HG02623 (cell line): ENCODE measurements at regions not wholly inside any gene's neighbourhood (a gene's known extent, or its start where the extent isn't known, plus 50 kb on each side); places are given as distances from the start of the nearest gene placed in this dataset.

Experiments used
- ATAC-seq: cut with Tn5 transposase; IDR thresholded peaks from one replicate; pipeline ENCODE4 v1.9.1; 2021; ENCODE audit warnings: moderate library complexity; ENCODE audit not compliant: unreplicated experiment

DNA sequence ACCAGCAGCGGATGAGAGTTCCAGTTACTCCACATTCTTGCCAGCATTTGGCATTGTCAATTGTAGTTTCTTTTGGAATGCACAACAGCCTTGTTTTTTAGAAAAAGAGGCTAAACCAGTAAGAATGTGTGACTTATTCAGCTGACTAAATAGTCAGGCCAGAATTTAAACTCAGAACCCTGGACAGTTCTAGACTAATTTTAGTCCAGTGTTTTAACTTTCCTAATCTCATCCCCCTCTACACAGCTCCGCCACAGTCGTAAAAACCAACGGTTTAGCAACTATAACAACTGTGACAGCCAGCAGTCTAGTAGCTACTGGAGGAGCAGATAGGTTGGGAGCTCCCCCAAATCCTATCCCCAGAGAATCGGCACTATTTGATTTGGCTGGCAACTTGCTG lies 103.7 kb downstream of the FOXD1 start:
- no peak for ATAC-seq

DNA sequence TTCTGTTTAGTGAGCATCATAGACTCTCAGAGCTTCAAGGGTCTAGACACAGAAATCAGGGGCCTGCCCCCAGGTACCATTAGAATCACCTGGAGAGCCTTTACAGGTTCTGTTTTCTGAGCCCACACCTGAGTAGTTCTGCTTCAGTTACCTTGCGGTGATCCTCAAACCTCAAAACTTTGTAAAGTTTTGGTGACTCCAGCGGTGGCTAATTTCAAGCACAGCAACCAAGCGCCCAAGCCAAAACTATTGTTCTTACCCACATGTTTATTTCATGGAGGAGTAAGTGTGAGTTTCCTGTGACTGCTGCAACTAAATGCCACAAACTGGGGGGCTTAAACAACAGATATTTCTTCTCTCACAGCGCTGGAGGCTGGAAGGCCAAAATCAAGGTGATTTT lies 108.9 kb downstream of the FOXD1 start:
- ATAC-seq, result no peak

DNA sequence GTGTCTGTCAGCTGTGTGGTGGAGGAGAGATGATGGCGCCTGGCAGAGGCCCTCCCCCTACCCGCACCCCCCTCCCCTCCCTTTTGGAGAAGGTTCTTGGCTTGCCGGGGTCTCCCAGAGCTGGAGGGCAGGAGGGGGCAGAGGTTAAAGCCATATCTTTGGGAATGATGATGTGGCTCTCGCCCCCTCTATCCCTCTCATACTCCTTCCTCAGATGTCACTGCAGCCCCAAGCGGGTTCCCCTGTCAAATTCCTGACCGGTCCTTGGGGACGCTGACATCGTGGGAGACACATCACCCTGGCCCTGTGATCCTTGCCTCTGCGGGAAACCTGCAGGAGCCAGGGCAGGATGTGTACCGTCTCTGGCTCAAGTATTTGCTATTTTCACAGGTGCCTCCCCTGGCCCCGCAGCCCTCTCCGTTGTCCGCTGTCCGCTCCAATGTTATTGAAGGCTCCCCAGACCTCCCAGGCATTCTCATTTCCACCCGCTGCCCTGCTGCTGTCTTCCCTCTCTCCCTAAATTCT lies 109.5 kb downstream of the FOXD1 start:
- ATAC-seq, result no peak

DNA sequence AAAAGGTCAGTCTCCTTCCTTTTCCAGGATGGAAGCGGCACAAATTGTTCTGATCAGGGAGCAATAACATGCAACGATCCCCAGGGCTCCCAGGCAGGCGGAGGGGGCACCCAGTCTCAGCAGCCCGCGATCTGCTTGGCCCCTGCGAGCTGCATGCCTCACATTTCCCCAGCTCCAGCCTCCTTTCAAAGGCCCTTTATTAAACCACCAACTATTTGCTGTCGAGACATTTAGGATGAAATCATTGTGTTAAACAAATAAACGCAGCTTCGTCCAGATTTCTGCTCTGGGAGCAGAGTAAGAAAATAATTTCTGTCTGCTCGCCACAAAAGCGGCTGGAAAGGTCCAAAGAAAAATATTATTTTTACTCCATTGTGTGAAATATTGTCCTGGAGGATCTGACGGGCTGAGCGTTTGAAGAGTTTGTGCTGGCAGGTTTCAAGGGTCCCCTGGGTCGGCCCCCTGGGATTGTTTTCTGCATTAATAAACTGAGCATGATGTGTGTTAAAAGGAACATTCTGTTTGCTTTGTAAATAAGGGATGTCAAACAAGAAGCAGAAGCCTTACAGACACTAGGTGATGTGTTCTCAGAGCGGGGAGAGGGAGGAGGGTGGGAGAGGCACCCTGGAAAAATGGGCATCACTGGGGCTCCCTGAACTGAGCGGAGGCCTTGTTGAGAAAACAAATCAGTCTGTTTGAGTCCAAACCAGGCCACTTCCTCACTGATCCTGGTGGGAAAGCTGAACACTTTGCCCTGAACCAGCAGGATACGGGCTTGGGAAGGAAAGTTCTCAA lies 110.1 kb downstream of the FOXD1 start:
- no peak for ATAC-seq

DNA sequence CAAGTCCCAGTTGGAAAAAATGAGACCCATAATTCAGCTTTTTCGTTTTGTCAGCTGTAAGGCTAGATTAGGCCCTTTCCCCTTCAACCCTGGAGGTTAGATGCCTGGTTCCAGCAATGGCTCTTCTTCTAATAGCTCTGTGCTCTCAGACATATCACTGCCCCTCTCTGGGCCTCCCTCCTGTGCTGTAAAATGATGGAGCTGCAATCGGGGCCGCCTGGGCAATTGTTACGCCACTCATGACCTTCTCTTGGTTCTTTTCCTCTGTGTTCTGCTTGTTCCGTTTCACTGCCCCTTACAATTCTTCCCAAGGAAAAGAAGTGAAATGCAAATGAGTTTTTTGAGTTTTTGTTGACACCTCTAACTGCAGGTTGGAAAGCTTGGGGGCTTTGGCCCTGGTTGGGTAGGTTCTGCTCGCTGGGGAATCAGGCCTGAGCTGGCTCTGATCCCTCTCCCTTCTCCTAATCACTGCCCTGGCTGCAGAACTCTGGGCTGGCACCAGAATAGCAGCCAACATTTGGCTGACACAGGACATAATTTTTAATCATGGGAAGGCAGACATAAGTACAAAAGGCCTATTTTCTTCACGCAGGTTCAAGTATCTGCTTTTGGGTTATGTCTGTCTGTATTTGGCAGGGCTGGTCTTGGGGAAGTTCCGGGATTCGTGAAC lies 110.9 kb downstream of the FOXD1 start:
- no peak for ATAC-seq

DNA sequence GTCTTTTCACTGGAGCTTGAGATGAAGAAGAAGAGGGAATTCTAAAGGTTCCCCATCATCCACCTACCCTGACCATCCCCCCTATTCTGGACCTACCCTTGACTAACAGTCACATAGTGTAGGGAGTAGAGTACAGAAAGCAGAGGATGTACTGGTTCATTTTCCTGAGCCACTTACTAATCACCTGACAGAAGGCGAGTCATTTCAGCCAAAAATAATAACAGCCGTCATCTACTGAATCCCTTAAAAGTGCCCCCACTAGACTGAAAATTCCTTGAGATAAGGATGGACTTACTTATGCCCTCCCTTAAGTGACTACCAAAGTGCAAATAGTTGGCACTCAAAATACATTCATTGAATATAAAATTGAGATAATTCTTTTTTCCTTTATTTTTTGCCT lies 112.2 kb downstream of the FOXD1 start:
- ATAC-seq, result no peak

DNA sequence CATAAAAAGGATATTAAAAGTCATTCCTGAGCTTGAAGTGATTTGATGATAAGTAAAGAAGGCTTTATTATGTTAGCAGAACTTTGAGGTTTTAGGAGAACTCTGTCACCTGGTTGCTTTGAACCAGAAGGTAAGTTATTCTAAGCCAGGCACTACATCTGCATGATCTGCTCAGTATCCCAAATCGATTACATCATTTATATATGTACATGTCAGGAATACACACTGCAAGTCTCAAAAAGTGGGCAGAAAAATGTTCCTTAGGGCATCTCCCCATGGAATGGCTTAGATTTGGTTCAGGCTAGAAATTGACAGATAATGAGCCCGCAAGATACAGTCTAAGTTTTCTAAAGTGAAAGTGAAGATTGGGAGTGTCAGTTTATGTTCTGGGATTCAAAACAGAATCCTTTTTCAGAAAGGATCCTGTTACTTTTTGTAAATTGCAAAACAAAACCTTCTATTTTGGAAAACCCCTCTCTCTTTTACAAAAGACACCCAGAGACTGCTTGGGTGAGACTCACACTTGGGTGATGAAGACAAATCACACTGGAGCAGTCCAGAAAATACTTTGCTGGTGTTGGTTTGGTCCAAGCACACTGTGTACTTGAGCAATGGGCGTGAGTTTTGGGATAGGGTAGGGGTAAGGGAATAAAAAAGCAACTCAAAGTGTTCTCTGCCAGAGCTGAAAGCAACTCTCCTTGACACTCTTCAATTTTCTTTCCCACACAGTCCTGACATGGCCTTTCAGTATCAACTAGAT lies 114.5 kb downstream of the FOXD1 start:
- ATAC-seq, result no peak

DNA sequence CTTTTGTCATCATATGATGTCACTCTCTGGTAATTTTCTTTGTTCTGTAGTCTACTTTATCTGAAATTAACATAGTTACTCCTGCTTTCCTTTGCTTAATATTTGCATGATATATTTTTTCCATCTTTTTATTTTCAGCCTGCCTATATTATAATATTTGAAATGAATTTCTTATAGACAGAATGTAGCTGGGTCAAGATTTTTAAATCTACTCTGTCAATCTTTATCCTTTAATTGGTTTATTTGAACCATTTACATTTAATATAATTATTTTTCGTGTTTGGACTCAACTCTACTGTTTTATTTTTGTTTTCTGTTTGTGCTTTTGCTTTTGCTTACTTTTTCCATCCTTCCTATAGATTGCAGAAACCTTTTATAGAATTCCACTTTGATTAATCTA lies 118.0 kb downstream of the FOXD1 start:
- no peak for ATAC-seq

DNA sequence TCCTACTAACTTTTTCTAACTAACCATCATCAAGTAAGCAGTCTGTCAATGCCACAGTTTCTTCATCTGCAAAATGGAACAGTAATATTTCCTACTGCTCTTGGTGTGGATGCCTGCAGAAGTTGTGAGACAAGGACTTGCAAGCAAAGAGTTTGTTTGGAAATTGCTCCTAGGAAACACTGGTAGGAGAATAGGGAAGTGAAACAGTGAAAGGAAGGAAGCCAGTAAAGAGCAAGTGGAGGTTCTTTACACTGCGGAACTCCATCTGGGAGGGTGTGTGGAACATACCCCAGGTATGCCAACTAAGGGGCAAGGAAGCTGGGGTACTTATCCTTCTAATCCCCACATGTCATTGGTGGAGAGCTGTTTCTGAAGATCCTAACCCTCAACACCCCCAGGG lies 119.9 kb downstream of the FOXD1 start:
- ATAC-seq, result no peak

DNA sequence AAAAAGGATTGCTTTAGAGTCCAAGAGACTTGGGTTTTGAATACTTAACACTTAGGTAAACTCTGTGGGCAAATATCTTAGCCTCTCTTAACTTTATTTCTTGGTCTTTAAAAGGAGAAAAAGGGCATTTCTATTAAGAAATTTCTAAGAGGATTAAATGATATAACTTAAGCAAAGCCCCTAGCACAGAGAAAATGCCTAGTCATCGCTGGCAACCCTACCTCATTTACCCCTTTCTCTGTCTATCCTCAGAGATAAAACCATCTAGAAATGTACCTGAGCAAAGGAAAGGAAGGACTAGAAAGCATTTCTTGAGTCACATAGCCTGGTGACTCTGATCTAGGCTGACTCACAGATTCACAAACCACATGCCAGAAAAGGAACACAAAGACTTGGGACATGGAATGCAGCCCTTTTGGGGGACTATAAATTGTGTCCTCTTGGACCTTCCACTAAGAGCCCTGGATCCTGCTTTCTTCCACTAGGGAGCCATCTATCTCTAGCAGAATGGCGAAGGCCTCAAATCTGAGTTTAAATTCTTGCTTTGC lies 120.6 kb downstream of the FOXD1 start:
- no peak for ATAC-seq

DNA sequence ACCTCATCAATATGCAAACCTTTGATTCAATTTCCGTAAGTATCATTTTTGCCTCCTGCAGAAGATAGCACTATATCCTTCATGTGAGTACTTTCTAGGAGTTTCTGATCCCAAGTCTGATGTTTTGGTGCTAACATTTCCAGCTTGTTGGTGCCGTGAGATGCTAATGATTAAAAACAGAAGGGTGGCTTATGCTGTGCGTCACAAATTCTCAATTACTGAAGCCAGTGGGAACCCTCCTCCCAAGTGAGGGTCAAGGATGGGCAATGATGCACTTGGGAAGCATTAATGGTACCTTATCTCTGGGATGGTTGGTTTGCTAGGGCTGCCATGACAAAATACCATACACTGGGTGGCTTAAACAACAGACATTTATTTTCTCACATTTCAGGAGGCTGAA lies 123.0 kb downstream of the FOXD1 start:
- ATAC-seq, result no peak

DNA sequence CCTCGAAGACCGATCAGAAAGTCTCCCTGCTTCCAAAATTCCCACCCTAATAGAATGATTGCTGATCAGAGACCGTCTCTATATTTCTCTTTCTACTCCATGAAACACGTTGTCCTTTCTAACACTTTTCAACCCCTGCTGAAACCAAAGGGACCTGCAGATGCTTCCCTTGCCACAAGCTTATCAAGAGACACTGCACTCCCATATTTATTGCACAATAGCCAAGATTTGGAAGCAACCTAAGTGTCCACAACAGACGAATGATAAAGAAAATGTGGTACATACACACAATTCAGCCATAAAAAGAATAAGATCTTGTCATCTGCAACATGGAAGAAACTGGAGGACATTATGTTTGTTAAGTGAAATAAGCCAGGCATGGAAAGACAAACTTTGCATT lies 125.1 kb downstream of the FOXD1 start:
- ATAC-seq, result no peak

DNA sequence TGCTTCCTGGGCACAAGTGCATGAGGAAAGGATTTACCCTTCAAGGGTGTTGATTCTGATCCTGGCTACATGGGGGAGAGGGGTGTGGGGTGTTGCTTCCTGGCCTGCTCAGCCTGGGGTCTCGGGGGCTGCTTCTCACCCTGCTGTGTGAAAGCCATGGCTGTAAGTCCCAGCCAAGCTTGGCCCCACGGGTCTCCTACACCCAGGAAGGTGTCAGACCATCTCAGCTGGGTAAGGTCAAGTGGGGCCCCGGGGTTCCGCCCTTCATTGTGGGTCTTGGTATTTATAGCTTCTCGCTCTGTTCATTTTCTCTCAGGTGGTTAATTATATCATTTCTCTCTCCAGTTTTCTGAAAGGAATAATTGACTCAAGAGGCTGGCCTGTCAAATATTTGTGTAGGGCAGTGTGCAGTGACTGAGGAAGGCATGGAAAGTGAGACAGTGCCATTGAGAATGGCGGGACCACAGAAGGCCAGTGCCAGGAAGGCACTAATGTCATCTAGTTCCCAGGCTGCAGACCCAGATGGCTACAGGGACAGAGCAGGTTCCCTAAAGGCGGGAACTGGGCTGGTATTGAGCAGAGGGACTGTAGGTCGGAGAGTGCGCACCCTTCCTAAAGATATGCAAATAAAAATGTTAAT lies 126.0 kb downstream of the FOXD1 start:
- ATAC-seq, result no peak

DNA sequence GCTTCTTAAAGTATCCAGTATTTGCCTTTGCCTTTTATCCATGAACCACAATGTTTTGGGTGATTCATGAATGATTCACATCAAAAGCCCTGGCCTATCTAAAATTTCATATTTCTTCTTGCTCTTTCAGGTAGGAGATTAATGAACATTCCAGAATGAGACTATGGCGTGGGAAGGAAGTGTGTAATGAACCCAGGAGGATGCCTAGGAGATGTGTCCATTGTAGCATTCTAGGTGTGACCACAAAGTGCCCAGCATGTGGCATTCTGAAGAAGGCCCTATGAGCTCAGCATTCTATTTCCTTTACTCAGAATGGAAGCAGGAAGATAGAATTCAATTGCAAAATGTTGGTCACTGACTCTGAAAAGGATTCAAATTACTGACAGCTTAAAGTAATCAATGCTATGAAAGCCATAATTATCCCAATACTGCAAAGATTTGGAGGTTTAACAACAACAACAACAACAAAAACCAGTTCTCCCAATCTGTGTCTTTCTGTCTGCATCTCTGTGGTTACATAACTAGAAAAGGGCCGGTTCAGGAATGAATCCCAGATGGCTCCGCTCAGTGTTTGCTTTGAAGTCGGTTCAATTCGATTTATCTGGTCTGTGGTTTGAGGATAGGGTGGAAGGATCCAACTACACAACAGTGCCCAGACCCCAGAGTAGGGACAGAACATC lies 126.7 kb downstream of the FOXD1 start:
- ATAC-seq, result no peak

DNA sequence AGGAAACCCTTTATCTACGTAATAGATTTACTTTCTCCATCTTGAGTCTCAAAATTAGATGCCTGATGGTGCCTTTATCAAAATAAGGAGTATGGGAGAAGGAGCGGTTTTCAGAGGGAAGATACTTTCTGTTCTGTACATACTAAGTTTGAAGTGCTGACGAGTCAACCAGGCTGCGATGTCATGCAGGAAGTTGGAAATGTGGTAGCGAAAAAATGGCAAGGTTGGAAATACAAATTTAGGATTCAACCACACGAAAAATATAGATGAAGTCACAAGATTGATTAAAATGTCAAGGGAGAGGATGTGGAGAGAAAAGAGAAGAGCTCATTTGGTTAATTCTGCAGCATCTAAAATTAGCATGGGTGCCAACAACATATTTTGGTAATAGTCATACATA lies 129.5 kb downstream of the FOXD1 start:
- no peak for ATAC-seq

DNA sequence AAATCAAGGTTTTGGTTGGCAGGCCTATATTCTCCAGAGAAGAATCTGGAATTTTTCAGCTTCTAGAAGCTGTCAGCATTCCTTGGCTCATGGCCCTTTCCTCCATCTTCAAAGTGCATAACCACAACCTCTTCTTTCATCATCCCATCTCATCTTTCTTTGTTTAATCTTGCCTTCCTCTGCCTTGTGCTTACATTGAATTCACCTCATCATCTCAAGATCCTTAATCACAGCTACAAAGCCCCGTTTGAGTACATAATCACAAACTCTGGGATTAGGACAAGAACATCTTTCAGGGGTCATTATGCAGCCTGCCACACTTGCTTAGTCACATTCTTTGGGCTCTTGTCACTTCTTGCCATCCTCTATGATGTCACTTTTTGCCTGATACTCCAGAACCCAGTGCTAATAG lies 130.3 kb downstream of the FOXD1 start:
- ATAC-seq, result no peak

DNA sequence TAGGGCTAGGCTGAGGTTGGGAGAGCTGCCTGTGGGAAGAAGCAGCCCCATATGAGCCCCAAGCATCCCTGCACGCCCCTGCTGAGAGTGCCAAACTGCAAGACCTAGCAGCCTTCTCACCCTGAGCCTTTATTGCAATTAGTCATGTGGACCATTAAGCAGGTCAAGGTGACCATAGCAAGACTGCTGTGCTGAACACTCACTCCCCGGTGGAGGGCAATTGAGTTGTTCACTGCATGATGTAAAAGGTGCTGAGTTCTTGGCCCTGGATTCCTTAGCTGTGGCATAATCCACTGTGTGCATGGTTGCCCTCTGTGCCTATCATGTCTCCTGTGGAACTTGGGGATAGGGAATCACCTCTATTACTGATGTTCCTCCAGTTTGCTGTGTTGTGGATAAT lies 131.1 kb downstream of the FOXD1 start:
- ATAC-seq, result no peak

DNA sequence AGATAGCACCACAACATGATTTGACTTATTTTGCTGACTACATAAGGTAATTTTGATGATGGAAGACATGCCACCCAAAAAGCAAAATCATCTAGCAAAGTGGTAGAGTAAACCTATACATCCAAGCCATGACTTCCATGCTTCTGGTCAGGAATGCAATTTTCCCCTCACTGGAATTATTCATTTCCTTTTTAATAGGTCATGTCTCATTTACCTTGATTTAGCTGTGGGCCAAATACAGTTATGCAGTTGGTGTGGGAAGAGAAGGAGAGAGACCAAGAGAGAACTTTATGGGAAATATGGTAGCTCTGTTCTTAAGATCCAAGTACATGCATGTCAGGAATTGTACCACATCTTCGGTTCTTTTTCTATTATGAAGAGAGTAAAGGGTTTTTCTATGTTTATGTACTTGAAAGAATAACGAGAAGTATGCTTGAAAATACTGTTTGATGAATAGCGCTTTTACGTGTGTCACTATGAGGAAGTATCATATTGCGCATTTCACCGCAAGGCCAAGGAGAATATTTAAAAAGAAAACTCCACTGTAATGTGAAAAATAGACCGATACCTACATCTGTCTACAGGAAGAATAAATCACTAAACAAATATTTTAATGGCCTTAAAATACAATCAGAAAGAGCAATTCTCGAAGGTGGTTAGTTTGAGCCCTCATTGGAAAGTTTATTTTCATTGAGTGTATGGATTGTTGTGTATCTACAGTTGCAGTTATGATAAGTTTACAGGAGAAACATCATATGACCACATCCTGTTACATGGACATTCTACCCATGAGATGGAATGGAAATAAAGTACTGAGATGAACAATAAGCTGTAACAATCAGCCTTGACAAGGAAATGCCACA lies 134.0 kb downstream of the FOXD1 start:
- ATAC-seq, result no peak

DNA sequence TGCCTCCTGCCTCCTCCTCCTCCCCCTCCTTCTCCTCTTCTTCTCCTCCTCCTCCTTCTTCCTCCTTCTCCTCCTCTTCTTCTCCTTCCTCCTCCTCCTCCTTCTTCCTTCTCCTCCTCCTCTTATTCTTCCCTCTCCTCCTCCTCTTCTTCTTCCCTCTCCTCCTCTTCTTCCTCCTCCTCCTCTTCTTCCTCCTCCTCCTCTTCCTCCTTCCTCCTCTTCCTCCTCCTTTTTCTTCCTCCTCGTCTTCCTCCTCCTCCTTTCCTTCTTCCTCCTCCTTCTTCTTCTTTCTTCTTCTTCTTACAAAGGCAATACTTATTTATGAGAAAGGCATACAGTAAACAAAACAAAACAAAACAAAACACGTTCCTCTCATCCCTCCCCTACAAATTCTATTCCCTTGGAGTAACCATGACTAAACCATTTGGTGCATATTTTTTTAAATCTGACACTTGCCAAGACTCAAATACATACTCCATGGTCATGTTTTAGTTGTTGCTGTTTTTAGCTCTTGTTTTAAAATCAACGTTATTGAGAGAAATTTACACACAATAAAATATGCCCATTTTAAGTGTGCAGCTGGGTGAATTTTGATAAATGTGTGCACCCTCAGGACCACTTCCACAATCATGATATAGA lies 135.6 kb downstream of the FOXD1 start:
- ATAC-seq, result no peak
